Stimulated activated CD4-positive, alpha-beta T cell treated with anti-CD3 and anti-CD28 coated beads, Interleukin-4, amount 100 ng/mL, for 48 hours (primary cell): ENCODE measurements at regions not wholly inside any gene's neighbourhood (a gene's known extent, or its start where the extent isn't known, plus 50 kb on each side); places are given as distances from the start of the nearest gene placed in this dataset.
"Not testable (repeated sequence)": the region's sequence is repeated elsewhere in the genome, so short reads cannot be mapped to it uniquely, and the experiment has no call there.

Experiments used
- DNase-seq, 2 donors: peaks; one replicate each; pipeline ENCODE4 v3.0.0-alpha.2; 2020; ENCODE audit warnings: low read depth in 2 of 2

DNA sequence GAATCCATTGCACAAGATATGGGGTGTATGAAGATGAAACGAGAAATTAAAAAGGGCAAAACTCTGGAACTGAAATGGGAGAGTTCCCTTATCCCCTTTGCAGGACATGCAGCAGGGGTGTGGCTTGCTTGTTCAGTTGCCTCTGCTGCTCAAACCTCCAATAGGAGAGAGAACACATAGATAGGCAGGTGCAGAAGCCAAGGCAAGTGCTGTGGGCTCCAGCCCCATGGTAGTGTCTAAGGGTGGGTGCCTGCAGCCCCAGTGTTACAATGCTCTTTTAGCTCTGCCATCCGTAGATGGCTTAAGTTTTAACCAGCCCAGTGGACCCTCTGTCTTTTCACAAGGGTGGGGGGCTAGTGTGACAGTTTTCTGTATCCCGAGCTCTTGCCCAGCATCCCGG lies 69.7 kb downstream of the CMAS start:
- DNase-seq = no peak

DNA sequence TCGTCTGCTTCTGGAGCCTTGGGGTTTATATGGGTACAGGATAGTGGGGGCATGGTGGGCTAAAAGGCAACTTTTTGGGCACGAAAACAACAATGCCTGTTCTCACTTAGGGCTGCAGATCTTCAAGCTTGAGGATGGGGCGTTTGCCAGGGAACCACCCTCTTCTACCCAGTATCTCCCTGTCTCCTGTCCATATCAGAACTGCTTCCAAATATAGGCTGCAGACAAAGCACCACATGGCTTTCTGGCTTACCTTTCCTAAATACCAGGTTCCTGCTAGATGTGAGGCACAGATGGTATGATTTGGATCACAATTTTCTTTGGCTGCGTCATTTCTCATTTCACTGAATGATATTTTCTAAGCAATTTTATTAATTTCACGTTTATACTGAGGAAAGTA lies 70.4 kb downstream of the CMAS start:
- no peak for DNase-seq

- no peak for DNase-seq
Observed at GRCh38 chr12:22117563-22118237, 71.7 kb downstream of the CMAS start.

DNA sequence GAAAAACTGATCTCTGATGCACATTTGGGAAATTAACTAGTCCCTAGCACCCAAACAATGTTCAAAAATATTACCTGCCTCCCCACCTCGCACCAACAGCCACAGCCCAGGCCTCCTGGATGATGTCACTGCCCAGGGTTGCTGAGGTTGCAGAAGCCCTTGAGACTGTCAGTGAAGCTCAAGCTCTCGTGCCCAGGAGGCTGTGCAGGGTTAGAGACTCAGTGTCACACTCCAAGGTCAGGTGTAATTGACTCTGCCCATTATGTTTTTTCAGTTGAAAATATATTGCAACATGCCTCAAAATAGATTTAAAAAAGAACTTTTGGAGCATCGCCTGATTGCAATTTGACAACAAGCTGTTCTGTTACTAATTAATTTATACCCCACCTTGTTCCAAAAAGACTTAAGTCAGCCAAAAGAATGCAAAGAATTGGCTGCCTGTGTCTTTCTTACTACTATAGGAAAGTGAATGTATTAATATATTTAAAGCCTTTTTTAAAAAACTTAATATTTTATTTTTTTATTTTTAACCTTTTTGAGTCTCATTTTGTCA lies 72.3 kb downstream of the CMAS start:
- DNase-seq = no peak

- DNase-seq = peak; percentile 18 to 35
Observed at GRCh38 chr12:22121224-22121623, 75.2 kb downstream of the CMAS start.

DNA sequence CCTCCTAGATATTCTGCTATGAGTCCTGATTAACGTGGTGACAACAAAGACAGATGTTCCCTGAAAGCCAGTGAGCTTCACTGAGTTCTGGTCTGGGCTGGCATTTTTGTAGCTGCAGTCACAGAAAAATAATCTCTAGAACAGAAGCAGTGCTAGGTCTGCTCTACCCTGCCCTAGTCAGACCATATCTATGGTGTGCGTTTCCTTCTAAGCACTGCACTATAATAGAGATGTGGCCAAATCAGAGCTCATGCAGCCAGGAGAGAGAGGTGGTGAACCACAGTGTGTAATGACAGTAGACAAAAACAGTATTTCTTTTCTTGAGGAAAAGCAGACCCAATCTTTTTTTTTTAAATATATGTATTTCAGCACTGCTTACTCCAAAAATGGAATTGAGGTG lies 76.3 kb downstream of the CMAS start:
- DNase-seq = no peak

DNA sequence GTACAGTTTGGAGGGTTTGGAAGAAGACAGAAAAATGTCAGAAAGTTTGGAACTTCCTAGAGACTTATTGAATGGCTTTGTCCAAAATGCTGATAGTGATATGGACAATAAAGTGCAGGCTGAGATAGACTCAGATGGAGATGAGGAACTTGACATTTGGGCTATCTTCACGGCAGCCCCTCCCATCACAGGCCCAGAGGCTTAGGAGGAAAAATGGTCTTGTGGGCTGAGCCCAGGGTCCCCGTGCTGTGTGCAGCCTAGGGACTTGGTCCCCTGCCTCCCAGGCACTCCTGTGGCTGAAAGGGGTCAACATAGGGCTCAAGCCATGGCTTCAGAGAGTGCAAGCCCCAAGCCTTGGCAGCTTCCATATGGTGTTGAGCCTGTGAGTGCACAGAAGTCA lies 79.0 kb downstream of the CMAS start:
- DNase-seq = no peak

- DNase-seq = not testable (repeated sequence)
Observed at GRCh38 chr12:22126101-22126500, 80.1 kb downstream of the CMAS start.

DNA sequence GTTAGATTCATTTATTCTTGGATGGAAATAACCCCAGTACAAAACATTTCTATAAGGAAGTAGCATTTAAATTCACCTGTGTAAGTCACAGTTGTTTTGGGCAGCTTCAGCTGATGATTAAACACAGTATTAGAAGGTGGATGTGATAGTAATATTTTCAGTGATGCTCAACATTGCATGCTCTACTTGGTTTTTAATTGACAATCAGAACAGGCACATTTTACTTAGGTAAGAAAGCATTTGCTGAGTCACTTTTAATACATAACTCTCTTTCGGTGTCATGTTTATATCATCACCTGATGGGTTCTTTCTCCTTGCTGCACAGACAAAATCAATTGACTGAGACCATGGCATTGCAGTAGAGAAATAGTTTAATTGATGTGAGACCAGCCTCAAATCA lies 80.7 kb downstream of the CMAS start:
- no peak for DNase-seq

- DNase-seq = no peak
Observed at GRCh38 chr12:22130671-22131070, 84.7 kb downstream of the CMAS start.

DNA sequence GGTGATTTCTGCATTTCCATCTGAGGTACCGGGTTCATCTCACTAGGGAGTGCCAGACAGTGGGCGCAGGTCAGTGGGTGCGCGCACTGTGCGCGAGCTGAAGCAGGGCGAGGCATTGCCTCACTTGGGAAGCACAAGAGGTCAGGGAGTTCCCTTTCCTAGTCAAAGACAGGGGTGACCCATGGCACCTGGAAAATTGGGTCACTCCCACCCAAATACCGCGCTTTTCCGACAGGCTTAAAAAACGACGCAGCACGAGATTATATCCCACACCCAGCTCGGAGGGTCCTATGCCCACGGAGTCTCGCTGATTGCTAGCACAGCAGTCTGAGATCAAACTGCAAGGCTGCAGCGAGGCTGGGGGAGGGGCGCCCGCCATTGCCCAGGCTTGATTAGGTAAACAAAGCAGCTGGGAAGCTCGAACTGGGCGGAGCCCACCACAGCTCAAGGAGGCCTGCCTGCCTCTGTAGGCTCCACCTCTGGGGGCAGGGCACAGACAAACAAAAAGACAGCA lies 90.6 kb downstream of the CMAS start:
- not testable (repeated sequence) for DNase-seq
